SK-N-MC (cell line): ENCODE measurements at regions not wholly inside any gene's neighbourhood (a gene's known extent, or its start where the extent isn't known, plus 50 kb on each side); places are given as distances from the start of the nearest gene placed in this dataset.

ENCODE experiments used
- DNase-seq: peaks from one replicate; pipeline ENCODE4 v3.0.0-alpha.2; 2011; ENCODE audit warnings: low read depth, low spot score
- H3K27ac ChIP-seq: fragments of 200-600 bp; sonication (generic); 2 replicates; pipeline ENCODE4 v1.5.1; 2016; ENCODE audit warnings: mixed run types
- H3K36me3 ChIP-seq: fragments of 200-600 bp; sonication (generic); 2 replicates; pipeline ENCODE4 v1.6.1; 2017; ENCODE audit warnings: antibody characterized with exemption, low read length, mixed read lengths; ENCODE audit not compliant: insufficient read depth
- H3K4me3 ChIP-seq: fragments of 200-600 bp; sonication (generic); 2 replicates; pipeline ENCODE4 v1.5.1; 2016
- H3K9ac ChIP-seq: fragments of 200-600 bp; sonication (generic); 2 replicates; pipeline ENCODE4 v1.8.0; 2017; ENCODE audit warnings: mixed run types, mixed read lengths; ENCODE audit not compliant: insufficient read length
- H3K9me3 ChIP-seq: fragments of 200-600 bp; sonication (generic); 2 replicates; pipeline ENCODE4 v1.6.1; 2017; ENCODE audit warnings: low read depth, mild to moderate bottlenecking, antibody characterized with exemption, low read length, moderate library complexity, mixed read lengths
- EZH2 ChIP-seq: fragments of 200-600 bp; sonication (generic); IDR thresholded peaks from one replicate; pipeline ENCODE4 v1.6.1; 2017; ENCODE audit warnings: antibody characterized with exemption
- FOXP2 ChIP-seq: optimal IDR thresholded peaks from 2 replicates; pipeline ENCODE3; 2011; ENCODE audit warnings: mild to moderate bottlenecking, moderate library complexity; ENCODE audit not compliant: insufficient read depth; ENCODE audit errors: extremely low read length, control extremely low read depth
- POLR2AphosphoS5 ChIP-seq: IDR thresholded peaks from 2 replicates; pipeline ENCODE4 v1.6.1; 2012; ENCODE audit warnings: mild to moderate bottlenecking, low read depth, low read length, borderline replicate concordance

GRCh38 chr10:121183707-121184106 is 332.5 kb downstream of the WDR11 start:
- no peak overlapping the region for H3K4me3 ChIP-seq
- no peak for DNase-seq
- no peak overlapping the region for H3K9ac ChIP-seq
- no peak overlapping the region for H3K27ac ChIP-seq
- no peaks in the 10 kb centered on the region for H3K9me3 ChIP-seq
- no peak for TF ChIP-seq FOXP2
- TF ChIP-seq POLR2AphosphoS5, result no peak
- TF ChIP-seq EZH2, result no peak
- no peaks in the 10 kb centered on the region for H3K36me3 ChIP-seq

DNA sequence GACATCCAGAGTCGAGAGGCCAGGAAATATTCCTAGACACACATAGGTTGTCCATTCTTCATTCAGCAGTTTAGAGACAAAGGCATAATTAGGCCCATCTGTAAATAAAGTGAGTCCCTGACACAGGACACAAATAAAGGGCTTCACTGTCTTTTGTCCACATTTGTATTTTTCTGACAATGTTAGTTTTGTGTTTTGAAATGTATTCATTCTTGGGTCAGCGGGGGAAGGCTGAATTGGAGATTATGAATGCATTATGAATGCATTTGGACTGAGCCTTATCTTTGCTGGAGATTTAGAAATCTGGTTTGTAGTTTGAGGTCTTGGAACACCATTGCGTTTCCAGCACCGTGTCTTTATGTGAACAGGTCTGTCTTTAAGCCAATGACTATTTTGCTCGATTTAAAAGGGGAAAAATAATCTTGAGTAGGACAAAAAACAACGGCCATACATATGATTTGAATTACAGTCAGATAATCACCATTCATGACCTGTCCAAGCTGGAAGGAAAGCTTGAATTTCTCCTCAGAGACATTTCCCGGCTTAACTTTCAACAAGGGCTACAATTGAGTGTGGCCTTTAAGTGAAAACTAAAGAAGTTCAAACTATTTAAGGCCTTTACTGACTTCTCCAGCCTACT is 334.8 kb downstream of the WDR11 start:
- DNase-seq, result no peak
- no peak overlapping the region for H3K27ac ChIP-seq
- no peaks in the 10 kb centered on the region for H3K36me3 ChIP-seq
- no peak overlapping the region for H3K9ac ChIP-seq
- TF ChIP-seq EZH2 (no peak), POLR2AphosphoS5 (no peak), FOXP2 (no peak)
- no peaks in the 10 kb centered on the region for H3K9me3 ChIP-seq
- H3K4me3 ChIP-seq, result no peak overlapping the region

DNA sequence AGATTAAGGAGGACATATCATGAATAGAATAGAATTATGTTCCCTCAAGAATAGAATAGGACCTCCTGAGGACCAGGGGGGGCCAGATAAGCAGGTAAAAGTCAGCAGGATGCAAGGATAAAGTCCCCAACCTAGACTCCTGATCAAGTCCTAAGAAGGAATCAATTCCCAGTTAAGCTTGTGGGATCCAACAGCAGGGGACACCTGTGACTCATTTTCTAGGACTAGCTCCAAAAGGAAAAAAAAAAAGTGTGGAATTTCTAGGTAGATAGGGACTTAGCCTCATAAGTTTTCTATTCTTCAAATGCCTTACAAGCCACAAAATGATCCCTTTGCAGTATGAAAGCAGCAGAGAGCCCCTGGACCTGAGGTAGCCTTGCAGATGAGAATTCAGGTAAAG is 336.2 kb downstream of the WDR11 start:
- no peaks in the 10 kb centered on the region for H3K36me3 ChIP-seq
- H3K9me3 ChIP-seq, result no peaks in the 10 kb centered on the region
- H3K9ac ChIP-seq, result no peak overlapping the region
- DNase-seq, result no peak
- H3K4me3 ChIP-seq, result no peak overlapping the region
- TF ChIP-seq FOXP2, result no peak
- no peak for TF ChIP-seq POLR2AphosphoS5
- no peak for TF ChIP-seq EZH2
- H3K27ac ChIP-seq, result no peak overlapping the region

DNA sequence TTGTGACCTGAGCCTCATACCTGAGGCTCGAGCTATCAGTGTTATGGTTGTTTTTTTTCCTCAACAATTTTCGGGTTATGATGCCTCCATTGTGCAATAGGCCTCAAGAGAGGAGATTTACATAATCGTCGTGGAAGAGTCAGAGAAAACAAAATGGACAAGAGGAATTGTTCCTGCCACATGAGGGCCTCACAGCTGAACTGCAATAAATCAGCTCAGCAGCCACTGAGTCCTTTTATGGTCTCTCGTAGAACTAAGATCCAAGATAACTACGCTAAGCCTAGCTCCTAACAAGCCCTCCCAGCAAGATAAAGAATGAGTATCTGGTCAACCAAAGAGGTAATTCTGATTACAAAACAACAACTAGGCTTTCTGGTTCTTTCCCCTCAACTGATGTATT is 336.8 kb downstream of the WDR11 start:
- no peak overlapping the region for H3K4me3 ChIP-seq
- no peaks in the 10 kb centered on the region for H3K9me3 ChIP-seq
- H3K9ac ChIP-seq, result no peak overlapping the region
- DNase-seq, result no peak
- H3K27ac ChIP-seq, result no peak overlapping the region
- TF ChIP-seq EZH2 (no peak), POLR2AphosphoS5 (no peak), FOXP2 (no peak)
- H3K36me3 ChIP-seq, result no peaks in the 10 kb centered on the region

- TF ChIP-seq FOXP2, result no peak
- TF ChIP-seq POLR2AphosphoS5, result no peak
- TF ChIP-seq EZH2, result no peak
- no peak overlapping the region for H3K27ac ChIP-seq
- no peak overlapping the region for H3K4me3 ChIP-seq
- no peaks in the 10 kb centered on the region for H3K9me3 ChIP-seq
- no peak overlapping the region for H3K9ac ChIP-seq
- no peak for DNase-seq
- H3K36me3 ChIP-seq, result no peaks in the 10 kb centered on the region
Measured at GRCh38 chr10:121189066-121189465, 337.9 kb downstream of the WDR11 start.

DNA sequence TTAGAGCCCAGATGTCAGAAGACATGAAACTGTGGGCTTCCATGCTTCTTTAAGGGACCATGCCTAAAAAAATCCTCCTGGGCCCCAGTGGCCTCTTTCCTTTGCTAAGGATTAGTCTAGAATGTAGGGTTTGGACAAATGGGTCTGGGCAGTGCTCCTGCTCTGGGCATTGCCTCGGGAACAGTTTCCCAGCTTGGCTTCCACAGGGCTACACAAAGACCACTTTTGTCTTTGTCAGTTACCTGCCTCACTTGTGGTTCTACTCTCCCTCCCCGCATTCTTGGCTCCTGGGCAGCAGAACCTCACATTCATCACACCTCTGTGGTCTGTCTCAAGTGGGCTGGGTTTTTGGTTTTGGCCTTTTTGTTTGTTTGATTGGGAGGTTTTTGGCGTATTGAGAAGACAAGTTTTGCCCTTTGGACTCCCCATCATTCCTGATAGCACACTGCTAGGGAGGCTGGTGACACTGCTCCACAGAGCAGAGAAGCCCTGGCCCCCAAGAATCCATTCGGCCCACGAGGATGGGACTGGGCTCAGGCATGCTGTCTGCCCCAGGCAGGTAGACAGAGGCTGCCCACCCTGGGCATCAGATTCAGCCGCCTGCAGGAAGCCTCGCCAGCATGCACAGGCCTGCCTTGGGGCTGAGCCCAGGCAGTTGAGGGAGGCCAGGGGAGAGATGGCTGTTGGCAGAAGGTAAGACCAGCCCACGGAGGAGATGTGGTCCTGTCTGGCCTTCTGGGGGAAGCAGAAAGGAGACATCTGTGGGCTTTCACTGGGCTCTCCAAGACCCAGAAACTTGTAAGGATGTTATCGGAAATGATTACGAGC is 343.7 kb downstream of the WDR11 start:
- TF ChIP-seq FOXP2 (no peak), POLR2AphosphoS5 (no peak), EZH2 (no peak)
- no peaks in the 10 kb centered on the region for H3K36me3 ChIP-seq
- DNase-seq, result no peak
- no peak overlapping the region for H3K4me3 ChIP-seq
- H3K9me3 ChIP-seq, result no peaks in the 10 kb centered on the region
- no peak overlapping the region for H3K9ac ChIP-seq
- H3K27ac ChIP-seq, result no peak overlapping the region

DNA sequence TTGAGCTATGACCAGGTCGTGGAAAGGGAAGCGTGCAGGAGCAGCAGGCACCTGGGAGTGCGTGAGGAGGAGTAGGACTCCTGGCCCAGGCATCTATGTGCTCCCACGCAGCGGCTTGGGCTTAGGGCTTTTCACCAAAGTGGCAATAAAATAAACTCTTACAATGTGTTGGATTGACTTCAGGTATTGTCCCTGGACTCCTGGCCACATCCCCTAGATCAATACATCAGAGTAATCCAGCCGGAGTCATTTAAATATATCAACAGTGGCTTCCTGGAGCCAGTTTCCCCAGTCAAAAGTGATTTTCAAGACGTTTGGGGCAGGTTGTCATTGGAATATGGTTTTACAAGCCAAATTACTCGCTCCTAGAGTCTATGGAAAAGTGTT is 344.4 kb downstream of the WDR11 start:
- no peak for DNase-seq
- Histone ChIP-seq H3K9me3 (no peaks in the 10 kb centered on the region), H3K36me3 (no peaks in the 10 kb centered on the region), H3K9ac (no peak overlapping the region), H3K4me3 (no peak overlapping the region), H3K27ac (no peak overlapping the region)
- no peak for TF ChIP-seq POLR2AphosphoS5
- no peak for TF ChIP-seq EZH2
- TF ChIP-seq FOXP2, result no peak

DNA sequence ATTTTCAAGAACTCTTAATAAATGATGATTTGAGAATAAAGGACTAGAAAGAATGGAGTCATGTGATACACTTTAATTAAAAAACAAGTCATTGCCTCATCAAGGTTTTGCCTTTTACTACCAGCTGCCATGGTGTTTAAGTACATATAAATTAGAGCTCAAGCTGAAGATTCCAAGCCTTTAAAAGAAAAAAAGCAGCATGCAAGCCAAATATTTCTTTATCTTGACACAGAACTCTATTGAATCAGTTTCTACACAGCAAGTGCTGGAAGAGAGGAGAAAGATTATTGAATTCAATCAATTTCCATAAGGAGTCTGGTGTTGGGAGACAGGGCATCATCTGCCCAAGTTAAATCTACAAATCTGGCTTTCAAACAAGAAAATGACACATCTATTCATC is 347.9 kb downstream of the WDR11 start:
- Histone ChIP-seq H3K36me3 (no peaks in the 10 kb centered on the region), H3K27ac (no peak overlapping the region), H3K4me3 (no peak overlapping the region), H3K9me3 (no peaks in the 10 kb centered on the region), H3K9ac (no peak overlapping the region)
- DNase-seq, result no peak
- TF ChIP-seq EZH2 (no peak), FOXP2 (no peak), POLR2AphosphoS5 (no peak)
